ENCODE measurements at regions not wholly inside any gene's neighbourhood (a gene's known extent, or its start where the extent isn't known, plus 50 kb on each side); places are given as distances from the start of the nearest gene placed in this dataset.

DNA sequence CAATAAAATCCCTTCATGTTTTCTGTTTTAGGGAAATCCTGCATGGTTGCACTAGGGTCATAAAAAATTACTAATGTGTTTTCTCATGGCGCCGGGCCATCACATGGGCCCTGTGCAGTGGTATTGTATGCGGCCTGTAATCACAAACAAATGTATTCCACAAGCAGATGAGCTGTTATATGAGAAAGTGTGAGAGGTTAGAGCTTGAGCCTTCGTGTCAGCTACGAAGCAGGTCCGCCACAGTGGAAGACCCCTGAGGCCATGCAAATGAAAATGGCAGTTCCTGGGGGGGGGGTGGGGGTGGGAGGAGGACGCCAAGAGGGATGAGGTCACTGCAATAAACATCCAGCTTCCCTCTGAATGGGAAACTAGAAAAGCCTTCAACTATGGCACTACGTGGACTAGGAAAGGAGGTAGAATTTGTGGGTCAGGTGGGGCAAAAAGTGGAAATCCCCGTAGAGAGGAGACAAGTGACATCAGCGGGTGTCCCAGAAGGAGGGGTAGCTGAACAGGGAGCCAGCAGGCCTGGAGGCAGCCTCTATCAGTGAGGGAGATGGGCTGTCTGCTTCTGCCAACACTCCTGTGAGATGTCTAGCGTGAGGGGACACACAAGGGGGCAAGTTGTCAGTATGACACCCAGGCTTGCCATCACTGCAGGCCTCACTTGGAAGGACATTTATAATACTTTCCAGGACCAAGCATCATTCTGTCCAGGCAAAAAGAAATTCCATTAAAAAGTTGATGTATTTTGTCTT, 130.3 kb upstream of the CTAGE1 start:
- Histone ChIP-seq H3K79me2 (ENCODE audit: insufficient read depth, low read length) (no peaks in the 10 kb centered on the region), H4K20me1 (ENCODE audit: insufficient read depth, low read length) (no peaks in the 10 kb centered on the region), H2AFZ (ENCODE audit: low read length) (no peak overlapping the region), H3K36me3 (ENCODE audit: insufficient read depth, low read length) (no peaks in the 10 kb centered on the region), H3K27ac (ENCODE audit: low read depth, low read length, poor library complexity, severe bottlenecking) (no peak overlapping the region), H3K4me3 (ENCODE audit: low read depth, low read length, poor library complexity, severe bottlenecking) (no peak overlapping the region), H3K9me2 (ENCODE audit: low read depth, low read length) (no peaks in the 10 kb centered on the region), H3K9ac (ENCODE audit: low read length) (no peak overlapping the region), H3K4me1 (ENCODE audit: insufficient read depth, low read length, severe bottlenecking) (no peaks in the 10 kb centered on the region), H3K4me2 (ENCODE audit: low read length) (no peak overlapping the region), H3K27me3 (ENCODE audit: insufficient read depth, low read length) (no peaks in the 10 kb centered on the region), H3F3A (ENCODE audit: insufficient read depth, low read length) (no peaks in the 10 kb centered on the region), H3K9me3 (ENCODE audit: low read length) (no peaks in the 10 kb centered on the region)
- TF ChIP-seq, protein P1, sequence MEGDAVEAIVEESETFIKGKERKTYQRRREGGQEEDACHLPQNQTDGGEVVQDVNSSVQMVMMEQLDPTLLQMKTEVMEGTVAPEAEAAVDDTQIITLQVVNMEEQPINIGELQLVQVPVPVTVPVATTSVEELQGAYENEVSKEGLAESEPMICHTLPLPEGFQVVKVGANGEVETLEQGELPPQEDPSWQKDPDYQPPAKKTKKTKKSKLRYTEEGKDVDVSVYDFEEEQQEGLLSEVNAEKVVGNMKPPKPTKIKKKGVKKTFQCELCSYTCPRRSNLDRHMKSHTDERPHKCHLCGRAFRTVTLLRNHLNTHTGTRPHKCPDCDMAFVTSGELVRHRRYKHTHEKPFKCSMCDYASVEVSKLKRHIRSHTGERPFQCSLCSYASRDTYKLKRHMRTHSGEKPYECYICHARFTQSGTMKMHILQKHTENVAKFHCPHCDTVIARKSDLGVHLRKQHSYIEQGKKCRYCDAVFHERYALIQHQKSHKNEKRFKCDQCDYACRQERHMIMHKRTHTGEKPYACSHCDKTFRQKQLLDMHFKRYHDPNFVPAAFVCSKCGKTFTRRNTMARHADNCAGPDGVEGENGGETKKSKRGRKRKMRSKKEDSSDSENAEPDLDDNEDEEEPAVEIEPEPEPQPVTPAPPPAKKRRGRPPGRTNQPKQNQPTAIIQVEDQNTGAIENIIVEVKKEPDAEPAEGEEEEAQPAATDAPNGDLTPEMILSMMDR (IDR thresholded peaks at IDR 0.05; ENCODE audit: low read length): no peak
- no peak for TF ChIP-seq EZH2 (IDR thresholded peaks at IDR 0.05; ENCODE audit: borderline replicate concordance, low read length)

DNA sequence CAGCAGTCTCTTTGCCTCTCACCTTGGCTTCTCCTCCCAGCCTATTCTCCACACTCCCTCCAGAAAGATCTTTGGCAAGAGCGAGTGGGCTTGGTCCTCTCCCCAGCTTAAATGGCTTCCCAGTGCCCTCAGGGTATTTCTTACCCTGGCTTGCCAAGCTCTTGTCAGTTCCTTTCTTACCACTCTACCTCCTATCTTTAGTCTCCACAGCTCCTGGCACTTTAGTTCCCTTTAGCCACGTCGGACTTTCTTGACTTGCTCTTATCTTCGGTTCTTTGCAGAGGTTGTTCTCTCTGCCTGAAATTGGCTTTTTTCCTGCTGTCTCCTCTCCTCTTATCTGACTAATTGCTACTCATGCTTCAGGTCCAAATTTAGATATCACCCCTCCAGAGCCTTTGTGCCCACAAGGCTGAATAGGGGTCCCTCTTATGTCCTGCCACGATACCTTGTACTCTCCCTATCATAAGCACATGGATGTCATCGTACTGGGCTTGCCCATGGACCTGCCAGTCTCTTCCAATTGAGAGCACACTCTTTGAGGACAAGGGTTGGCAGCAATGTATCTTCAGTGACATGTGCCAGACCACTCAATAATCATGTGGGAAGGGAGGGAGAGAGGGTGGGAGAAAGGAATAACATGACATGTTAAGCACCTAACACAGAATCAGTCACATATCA, 131.7 kb upstream of the CTAGE1 start:
- TF ChIP-seq, protein P1 (IDR thresholded peaks at IDR 0.05; ENCODE audit: low read length): no peak
- TF ChIP-seq EZH2 (IDR thresholded peaks at IDR 0.05; ENCODE audit: borderline replicate concordance, low read length): no peak
- Histone ChIP-seq H3K9me2 (ENCODE audit: low read depth, low read length) (no peaks in the 10 kb centered on the region), H3K4me2 (ENCODE audit: low read length) (no peak overlapping the region), H3F3A (ENCODE audit: insufficient read depth, low read length) (no peaks in the 10 kb centered on the region), H3K79me2 (ENCODE audit: insufficient read depth, low read length) (no peaks in the 10 kb centered on the region), H3K27ac (ENCODE audit: low read depth, low read length, poor library complexity, severe bottlenecking) (no peak overlapping the region), H3K9me3 (ENCODE audit: low read length) (no peaks in the 10 kb centered on the region), H3K4me3 (ENCODE audit: low read depth, low read length, poor library complexity, severe bottlenecking) (no peak overlapping the region), H3K27me3 (ENCODE audit: insufficient read depth, low read length) (no peaks in the 10 kb centered on the region), H3K9ac (ENCODE audit: low read length) (no peak overlapping the region), H4K20me1 (ENCODE audit: insufficient read depth, low read length) (no peaks in the 10 kb centered on the region), H3K4me1 (ENCODE audit: insufficient read depth, low read length, severe bottlenecking) (no peaks in the 10 kb centered on the region), H3K36me3 (ENCODE audit: insufficient read depth, low read length) (no peaks in the 10 kb centered on the region), H2AFZ (ENCODE audit: low read length) (no peak overlapping the region)

DNA sequence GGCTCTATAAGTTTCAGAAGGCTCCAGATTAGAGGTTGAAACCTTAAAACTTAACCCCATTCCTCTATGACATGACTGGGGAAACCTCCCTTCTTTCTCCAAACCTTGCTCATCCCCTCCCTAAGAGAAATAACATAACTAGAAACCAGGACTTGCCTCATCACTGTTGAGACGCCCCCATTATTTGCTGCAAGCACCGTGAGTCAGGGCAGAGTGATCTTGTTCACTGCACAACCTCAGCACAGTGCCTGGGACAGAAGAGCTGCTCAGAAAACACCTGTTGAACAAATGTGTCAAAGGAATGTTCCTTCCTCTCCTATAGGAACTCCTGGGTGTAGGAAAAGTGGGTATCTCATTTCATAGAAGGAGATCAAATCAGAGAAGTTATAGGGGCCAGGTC, 132.7 kb upstream of the CTAGE1 start:
- Histone ChIP-seq H3K4me3 (ENCODE audit: low read depth, low read length, poor library complexity, severe bottlenecking) (no peak overlapping the region), H3K9me3 (ENCODE audit: low read length) (no peaks in the 10 kb centered on the region), H2AFZ (ENCODE audit: low read length) (no peak overlapping the region), H3K36me3 (ENCODE audit: insufficient read depth, low read length) (no peaks in the 10 kb centered on the region), H3K4me2 (ENCODE audit: low read length) (no peak overlapping the region), H3K27ac (ENCODE audit: low read depth, low read length, poor library complexity, severe bottlenecking) (no peak overlapping the region), H3K9me2 (ENCODE audit: low read depth, low read length) (no peaks in the 10 kb centered on the region), H3K27me3 (ENCODE audit: insufficient read depth, low read length) (no peaks in the 10 kb centered on the region), H4K20me1 (ENCODE audit: insufficient read depth, low read length) (no peaks in the 10 kb centered on the region), H3K79me2 (ENCODE audit: insufficient read depth, low read length) (no peaks in the 10 kb centered on the region), H3K4me1 (ENCODE audit: insufficient read depth, low read length, severe bottlenecking) (no peaks in the 10 kb centered on the region), H3F3A (ENCODE audit: insufficient read depth, low read length) (no peaks in the 10 kb centered on the region), H3K9ac (ENCODE audit: low read length) (no peak overlapping the region)
- TF ChIP-seq EZH2 (IDR thresholded peaks at IDR 0.05; ENCODE audit: borderline replicate concordance, low read length): no peak
- TF ChIP-seq, protein P1 (IDR thresholded peaks at IDR 0.05; ENCODE audit: low read length): no peak
